SH-SY5Y (cell line): ENCODE measurements at regions not wholly inside any gene's neighbourhood (a gene's known extent, or its start where the extent isn't known, plus 50 kb on each side); places are given as distances from the start of the nearest gene placed in this dataset.

Experiments used
- GATA2 ChIP-seq: IDR thresholded peaks from 2 replicates; pipeline ENCODE4 v1.6.1; 2011; ENCODE audit warnings: mild to moderate bottlenecking, low read depth, low read length
- GATA3 ChIP-seq: IDR thresholded peaks from 2 replicates; pipeline ENCODE4 v1.6.1; 2011; ENCODE audit warnings: low read depth, mild to moderate bottlenecking, low read length, moderate library complexity

DNA sequence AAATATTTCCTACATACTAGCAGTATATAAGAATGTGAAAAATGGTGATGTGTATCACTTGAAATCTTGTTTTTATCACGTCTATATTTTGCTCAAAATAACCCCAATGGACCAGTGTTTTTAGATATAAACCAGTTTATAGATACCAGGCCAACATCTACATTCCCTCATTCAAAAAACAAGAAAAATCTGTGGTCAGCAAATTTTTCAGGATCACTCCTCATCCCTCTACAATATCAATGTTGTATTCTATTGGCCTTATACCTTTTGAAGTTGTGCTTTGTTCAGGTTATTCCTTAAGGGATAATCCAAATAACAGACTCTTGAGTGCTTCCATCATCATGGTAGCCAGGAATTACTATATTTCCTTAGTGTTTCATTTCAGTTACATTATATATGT, 332.9 kb upstream of the ARRDC4 start:
- no peak for TF ChIP-seq GATA2
- TF ChIP-seq GATA3, result no peak
